ENCODE measurements at regions not wholly inside any gene's neighbourhood (a gene's known extent, or its start where the extent isn't known, plus 50 kb on each side); places are given as distances from the start of the nearest gene placed in this dataset.
A peak's percentile ranks its signal among the peaks of the same experiment; 100 is the strongest.
"Not testable (repeated sequence)": the region's sequence is repeated elsewhere in the genome, so short reads cannot be mapped to it uniquely, and the experiment has no call there.

DNA sequence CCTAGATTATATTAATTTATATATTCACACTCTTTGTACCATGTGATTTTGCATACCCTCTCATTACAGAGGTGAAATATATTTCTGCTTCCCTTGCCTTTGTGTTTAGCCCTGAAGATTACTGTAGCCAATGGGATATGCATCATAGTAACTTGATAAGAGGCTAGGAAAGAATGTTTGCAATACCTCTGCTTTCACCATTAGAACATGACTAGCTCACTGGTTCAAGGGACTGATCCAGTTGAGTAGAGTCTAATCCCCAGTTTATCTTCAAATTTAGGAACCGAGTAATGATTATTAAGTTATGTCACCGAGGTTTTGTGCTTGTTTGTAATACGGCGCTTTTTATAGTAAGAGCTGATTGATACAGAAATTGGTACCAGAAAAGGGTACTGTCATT lies 552.6 kb upstream of the GJE1 start:
- DNase-seq (ENCODE audit: low read depth), result no peak

DNA sequence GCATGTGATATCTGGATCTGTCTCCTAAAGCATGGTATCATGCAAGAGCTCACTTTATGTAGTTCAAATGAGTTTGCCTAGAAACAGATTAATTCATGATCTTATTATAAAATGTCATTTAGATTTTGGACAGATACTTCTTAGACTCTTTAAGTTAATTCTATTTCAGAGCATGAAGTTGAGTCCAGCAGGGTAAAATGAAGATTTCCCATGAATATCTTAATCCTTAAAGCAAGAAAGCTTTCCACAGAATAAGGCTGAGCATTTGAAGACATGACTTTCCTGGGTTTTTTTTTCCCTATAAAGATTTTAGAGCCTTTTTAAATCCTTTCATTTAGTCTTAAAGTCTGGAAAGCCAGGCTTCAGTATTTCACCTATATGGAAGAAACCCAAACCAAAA lies 556.0 kb upstream of the GJE1 start:
- no peak for DNase-seq (ENCODE audit: low read depth)

DNA sequence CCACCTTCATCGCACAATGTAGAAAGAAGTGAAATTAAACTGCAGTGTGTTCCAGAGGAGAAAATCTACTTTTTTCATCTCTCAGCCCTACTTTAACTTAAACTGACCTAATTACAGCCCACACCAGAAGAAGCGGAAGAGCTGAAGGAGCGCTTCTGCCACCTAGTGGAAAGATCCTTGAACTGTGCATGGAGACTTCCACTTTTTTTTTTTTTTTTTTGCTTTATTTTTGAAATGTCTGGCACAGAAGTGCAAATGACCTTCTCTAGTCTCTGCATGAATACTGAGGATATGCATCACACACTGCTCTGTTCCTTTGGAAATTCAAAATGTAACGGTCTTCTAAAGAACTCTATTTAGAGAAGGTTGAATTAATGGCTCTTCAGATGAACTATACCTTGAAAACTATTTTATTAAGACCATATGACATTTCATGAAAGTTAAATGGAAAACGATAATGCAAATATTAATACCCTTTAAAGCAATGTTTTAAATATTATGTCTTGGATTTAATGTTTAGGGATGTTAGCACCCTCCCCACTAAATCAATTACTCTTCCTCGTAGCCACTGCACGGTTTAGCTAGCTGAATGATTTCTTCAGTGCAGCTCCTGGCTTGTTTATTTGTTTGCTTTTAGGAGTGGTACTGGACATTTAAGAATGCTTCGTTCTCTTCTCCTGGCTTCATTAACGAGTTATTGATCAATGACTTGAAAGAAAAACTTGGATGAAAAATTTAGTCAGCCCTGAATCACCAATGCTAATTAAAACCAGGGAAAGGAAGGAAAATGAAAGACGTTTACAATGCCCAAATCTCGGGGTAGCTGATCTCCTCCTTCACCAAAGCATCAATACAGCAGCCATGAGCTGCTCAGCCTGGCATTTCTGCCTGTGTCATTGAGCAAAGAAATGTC lies 569.6 kb upstream of the GJE1 start:
- DNase-seq (ENCODE audit: low read depth), result peak; percentile 86

DNA sequence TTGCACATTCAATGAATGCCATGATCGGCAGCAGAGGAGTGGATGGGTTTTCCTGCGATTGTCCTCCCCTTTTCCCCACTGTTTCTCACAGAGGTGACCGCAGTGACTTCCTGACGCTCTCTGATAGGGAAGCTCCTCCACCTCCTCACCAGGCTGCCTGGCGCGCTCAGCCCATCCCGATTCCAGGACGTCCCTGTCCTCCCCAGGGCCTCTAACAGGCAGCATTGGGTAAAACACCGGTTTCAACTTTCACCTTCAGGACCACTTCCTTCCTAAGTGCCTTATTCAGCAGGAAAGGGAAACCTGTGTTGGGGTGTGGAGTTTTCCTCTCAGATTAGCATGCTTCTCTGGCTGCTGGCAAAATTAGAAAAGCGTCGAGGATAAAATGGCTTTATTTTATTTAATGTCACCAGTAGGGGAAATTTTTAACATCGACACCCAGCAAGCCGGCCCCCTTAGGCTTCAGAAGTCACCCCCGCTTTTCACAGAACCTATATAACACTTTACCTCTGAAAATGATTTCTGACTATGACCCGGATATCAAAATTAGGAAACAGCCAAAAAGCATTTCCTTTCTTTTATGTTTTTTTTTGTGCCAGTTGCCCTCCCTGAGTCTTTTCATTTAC lies 570.4 kb upstream of the GJE1 start:
- peak; percentile 49 for DNase-seq (ENCODE audit: low read depth)

DNA sequence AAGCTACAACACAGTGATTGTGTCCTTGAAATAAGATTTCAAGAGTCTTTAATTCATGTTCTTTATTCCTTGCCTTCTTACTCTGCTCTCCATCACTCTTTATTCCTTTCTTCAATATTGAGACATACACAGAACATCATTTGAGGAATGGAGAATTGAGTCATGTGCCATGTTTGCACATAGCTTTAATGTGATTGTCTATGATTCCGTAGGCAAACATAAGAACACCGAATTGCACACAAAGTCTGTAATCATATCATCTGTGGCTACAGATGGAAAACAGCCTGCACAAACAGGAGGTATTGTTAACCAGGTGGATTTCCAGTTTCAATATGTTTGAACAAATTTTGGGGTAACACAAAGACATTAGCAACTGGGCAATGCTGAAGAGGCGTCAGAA lies 571.6 kb upstream of the GJE1 start:
- no peak for DNase-seq (ENCODE audit: low read depth)

DNA sequence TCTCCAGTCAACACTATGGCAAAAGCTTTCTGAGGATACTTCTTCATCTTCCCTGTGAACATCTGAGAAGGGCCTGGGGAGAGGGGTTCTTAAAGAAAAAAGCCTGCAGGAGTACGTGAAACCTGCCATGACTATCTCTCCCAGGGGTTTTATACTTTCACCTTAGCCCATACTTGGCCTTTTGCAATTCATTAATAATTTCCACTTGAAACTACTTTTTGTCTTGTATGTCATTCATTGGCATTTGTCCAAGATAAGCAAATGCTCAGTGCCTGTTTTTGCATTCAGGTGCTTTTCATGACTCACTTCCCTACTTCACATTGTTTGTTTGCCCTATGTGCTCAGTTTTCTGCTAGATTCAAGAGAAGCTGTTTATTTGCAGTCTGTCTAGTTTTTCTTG lies 580.3 kb upstream of the GJE1 start:
- peak; percentile 88 for DNase-seq (ENCODE audit: low read depth)

DNA sequence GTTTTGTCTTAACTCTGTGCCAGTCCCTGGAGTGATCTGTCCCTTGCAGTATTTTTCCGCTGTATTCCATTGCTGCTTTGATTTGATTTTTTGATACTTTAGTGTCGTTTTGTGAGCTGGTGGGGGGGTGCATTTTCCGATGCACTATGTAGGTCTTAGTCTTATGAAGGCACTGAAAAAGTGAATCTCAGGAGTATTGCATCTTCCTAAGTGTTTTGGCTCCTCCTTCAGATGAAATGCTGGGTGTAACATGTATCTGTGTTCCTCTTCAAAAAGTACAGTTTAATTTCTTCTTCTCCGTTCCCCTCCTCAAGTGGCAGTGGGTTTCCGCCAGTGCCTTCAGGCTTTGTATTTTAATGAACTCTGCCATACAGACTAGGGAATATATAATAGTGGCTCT lies 580.7 kb upstream of the GJE1 start:
- DNase-seq (ENCODE audit: low read depth), result no peak

DNA sequence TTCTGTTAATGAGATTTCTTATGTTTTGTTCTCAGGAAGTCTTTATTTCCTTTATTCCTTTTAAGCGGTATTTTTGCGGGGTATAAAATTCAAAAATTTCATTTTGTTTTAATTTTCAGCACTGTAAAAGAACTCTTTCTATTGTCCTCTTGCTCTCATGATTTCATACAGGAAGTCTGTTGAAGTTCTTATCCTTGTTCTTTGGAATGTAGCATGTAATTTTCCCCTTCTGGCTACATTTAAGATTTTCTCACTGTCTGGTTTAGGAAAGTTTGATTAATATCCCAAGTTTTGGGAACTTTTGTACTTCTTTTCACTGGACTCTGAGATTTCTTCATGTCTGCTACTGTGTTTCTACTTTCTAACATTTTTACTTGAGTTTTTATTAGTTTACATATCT lies 581.4 kb upstream of the GJE1 start:
- DNase-seq (ENCODE audit: low read depth), result peak; percentile 8

DNA sequence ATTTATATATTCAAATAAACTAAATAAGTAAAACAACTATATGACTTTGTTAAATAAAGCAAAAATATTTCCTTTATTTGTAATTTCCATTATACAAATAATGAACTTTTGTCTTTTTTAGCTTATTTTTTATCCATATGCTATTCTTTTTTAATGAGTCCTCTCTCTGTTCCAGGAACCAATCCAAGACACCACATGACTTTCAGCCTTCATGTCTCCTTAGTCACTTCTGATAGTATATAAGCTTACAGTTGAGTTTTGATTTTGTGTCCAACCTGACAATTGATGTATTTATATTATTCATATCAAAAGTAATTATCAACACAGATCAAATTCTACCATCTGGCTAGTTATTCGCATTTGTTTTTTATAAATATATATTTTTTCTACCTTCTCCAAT lies 582.3 kb upstream of the GJE1 start:
- no peak for DNase-seq (ENCODE audit: low read depth)

DNA sequence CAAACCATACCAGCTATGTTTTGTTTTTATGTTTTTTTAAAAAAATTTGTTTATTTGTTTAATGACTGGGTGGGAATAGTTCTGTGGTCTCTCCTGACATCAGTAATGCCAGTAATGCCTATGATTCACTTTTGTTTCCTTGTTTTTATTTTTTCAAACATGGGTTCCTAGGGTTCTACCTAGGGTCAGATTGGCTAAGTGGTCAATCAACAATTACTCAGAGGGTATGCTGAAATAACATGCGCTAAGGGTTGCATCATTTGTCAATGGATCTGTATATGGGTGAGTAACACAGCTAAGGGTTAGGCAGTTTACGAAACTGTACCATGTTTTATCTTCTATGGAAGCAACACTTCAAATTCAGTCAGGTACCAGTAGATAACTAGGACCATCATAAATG lies 583.8 kb upstream of the GJE1 start:
- peak; percentile 81 for DNase-seq (ENCODE audit: low read depth)

DNA sequence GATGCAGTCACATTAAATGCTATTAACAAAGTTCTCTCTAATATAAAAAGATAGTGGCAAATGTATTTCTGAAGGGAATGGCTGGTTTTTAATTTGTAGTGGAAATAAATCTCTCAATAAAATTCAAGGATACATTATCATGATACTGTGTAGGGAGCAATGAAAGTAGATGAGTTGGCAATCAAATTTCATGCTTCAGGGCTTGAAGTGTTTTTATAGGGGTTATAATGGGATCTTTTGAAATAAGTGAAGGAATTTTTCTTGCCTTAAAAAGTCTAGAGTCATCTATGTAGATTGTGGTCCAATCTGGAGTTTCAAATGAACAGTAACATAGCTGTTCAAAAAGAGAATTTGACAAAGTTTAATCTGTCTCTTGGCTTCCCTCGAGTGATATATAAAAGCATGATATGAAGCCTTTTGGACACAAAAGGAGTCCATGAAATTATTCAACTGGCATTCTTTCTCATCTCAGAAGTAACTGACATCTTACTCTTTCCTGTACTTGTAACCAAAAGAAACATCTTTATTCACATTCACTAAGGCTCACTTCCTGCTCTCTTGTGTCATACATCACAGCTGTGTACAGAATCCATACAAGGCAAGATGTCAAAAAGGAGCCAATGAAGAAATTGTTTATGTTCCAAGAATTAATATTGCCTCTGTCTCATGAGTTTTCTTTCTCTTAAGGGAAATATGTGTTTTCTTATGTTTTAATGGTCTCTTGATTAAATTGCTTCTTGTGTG lies 591.0 kb upstream of the GJE1 start:
- no peak for DNase-seq (ENCODE audit: low read depth)

DNA sequence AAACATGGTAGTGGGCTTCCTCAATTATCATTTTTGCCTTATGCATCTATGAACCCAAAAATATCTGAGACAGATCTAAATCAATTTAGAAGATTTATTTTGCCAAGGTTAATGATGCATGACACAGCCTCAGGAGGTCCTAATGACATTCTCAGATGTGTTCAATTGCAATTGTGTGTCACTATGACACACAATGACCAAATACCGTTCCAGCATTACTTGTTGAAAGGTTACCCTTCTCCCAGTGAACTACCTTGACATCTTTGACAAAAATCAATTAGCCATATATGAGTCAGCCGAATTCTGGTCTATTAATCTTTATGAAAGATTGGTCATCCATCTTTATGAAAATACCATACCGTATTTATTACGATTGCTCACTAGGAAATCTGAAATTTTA lies 592.5 kb upstream of the GJE1 start:
- peak; percentile 5 for DNase-seq (ENCODE audit: low read depth)

DNA sequence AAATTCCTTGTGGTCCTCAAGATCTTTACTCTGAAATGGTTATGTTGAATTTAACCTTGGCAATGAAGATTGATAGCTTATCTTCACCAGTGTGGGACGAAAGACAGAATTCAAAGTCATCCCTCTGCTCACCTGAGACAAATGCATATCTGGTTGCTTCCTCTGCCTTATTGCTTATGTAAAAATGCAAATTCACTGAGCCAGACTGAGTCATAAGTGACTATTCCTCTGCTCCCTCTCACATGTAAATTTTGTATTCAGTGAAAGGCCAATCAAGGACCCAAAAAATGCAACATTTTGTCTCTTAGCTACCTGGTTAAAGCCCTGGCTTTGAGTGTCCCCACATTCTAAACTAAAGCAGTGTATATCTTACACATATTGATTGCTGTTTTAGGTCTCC lies 593.1 kb upstream of the GJE1 start:
- DNase-seq (ENCODE audit: low read depth), result peak; percentile 41

DNA sequence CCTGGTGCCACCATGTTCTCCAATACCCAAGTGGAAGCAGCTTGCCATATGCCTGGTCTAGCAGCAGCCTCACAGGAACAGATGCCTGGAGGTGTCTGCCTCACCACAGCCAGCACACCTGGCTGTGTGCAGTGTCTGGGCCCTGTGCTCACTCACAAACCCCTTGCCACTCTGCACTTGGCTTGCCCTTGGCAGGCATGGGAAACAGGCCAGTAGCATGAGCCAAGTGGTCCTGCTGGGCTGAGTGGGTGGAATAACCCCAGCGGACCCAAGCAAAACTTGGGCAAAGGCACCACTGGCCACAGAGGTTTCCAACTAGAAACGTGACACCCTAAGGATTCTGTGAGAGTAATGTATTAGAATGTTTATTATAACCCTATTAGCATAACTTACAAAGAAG lies 600.5 kb upstream of the GJE1 start:
- no peak for DNase-seq (ENCODE audit: low read depth)

DNA sequence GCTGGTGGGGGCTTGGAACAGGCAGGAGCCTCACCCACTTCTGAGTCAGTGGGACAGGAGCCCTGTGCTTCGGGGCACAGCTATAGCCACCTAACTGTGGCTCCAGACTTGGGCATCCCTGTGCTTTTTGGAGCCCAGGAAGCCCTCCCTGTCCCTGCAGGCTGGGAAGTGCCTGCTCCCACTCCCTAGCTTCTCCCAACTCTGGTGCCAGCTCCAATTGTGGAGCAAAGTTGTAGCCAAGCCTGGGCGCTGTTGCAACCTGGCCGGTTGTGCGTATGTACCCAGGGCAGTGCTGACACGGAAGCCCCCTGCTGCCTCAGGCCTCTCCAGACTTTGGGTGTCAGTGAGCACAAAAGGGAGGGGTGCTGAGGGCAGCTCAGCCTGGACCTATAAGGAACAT lies 601.7 kb upstream of the GJE1 start:
- DNase-seq (ENCODE audit: low read depth), result no peak

DNA sequence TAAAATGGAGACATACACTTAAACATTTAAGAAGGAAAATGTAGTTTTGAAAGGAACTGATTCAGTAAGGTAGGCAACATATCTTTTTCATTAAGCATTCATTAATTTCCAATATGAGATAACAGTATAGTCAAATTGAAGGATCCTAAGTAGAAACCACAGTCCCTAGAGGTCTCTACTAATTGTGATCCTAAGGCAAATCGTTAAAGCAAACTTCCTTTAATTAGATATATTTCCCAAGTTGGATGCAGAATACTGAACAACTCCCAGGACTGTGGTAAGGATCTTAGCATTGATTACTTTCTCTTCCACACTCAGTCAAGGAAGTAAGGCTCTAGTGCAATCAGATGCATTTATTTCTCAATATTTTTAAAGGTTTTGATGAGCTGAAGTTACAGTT lies 604.1 kb upstream of the GJE1 start:
- no peak for DNase-seq (ENCODE audit: low read depth)

DNA sequence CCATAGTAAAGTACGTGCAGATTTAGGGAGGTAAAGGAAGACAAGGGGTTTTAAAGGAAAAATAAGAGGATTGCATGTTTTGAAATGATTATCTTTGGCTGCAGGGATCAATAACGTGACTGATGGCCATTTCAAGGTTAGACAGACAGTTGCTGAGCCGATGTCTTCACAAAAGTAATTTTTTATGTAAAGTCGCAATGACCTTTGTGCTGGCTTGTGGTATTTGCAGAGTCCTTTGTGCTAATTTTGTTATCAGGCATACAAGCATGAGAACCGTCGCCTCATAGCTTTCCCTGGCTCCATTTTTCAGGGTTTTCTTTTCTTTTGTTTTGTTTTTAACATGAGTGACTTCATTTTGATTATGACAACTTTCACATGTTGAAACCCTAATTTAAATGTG lies 605.7 kb upstream of the GJE1 start:
- no peak for DNase-seq (ENCODE audit: low read depth)

DNA sequence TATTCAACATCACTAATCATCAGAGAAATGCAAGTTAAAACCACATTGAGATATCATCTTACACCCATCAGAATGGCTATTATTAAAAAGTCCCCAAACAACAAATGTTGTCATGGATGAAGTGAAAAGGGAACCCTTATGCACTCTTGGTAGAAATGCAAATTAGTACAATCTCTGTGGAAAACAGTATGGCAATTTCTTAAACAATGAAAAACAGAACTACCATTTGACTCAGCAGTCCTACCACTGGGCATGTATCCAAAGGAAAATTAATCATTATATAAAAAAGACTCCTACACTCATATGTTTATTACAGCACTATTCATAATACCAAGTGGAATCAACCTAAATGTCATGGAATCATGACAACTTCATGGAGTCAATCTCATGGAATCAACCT lies 611.3 kb upstream of the GJE1 start:
- DNase-seq (ENCODE audit: low read depth), result peak; percentile 19

DNA sequence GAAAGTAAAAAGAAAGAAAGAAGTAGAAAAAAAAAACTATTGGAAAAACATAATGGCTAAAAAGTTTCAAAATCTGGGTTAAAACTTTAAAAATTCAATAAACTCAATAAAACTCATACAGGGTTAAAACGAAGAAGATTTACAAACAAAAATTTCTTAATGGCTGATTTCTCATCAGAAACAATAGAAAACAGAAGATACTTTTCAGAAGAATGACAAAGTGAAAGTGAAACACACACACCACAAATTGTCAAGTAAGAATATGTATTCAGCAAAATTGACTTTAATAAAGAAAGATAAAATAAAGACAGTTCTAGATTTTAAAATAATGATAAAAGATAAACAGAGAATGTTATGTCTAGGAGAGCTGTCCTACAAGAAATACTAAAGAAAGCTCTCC lies 618.9 kb upstream of the GJE1 start:
- peak; percentile 18 for DNase-seq (ENCODE audit: low read depth)

DNA sequence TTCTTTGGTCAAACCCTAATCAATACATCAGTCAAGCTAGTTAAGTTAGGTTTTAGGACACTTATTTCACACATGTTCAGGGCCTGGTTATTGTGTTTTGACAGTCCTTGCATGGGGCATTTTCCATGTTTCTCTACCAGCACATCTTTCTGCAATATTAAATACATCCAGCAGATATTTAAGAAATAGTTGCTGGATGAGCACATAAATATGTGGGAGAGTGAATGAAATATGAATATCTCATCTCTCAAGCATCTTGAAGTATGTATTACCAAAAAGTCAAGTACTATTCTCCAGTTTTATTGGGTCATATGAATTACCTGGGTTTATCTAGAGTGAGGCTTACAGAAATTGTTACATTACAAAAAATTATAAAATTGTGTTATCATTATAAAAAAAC lies 621.9 kb upstream of the GJE1 start:
- no peak for DNase-seq (ENCODE audit: low read depth)

DNA sequence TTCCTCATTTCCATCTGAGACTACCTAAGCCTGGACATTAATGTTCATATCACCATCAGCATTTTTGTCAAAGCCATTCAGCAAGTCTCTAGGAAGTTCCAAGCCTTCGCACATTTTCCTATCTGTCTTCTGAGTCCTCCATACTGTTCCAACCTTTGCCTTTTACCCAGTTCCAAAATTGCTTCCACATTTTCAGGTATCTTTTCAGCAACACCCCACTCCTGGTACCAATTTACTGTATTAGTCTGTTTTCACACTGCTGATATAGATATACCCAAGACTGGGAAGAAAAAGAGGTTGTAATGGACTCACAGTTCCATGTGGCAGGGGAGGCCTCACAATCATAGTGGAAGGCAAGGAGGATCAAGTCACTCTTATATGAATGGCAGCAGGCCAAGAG lies 626.7 kb upstream of the GJE1 start:
- DNase-seq (ENCODE audit: low read depth), result not testable (repeated sequence)

DNA sequence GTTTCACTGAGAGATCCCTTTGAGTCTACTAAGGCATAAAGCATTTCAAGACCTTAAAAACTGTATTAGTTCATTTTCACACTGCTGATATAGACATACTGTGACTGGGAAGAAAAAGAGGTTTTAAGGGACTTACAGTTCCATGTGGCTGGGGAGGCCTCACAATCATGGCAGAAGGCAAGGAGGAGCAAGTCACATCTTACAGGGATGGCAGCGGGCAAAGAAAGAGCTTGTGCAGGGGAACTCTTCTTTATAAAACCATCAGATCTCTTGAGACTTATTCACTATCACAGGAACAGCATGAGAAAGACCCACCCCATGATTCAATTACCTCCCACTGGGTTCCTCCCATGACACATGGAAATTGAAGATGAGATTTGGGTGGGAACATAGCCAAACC lies 628.4 kb upstream of the GJE1 start:
- DNase-seq (ENCODE audit: low read depth), result not testable (repeated sequence)

DNA sequence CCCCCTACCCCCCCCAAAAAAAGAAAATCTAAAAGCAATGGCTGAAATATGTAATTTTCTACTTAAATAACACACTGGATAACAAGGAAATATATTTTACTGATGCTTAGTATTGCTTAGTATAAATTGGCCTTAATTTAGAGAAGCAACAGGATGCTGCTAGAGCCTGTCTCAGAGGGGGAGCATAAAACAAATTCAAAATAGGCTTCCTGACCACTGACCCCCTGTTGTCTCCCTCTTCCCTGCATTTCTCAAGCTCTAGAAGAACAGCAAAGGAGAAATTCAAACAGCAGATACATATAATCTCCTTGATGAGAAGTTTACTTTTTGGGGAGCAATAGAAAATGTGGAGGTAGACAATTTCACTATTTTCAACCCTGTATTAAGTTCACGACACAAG lies 631.1 kb upstream of the GJE1 start:
- no peak for DNase-seq (ENCODE audit: low read depth)
